Spinal cord (tissue), 9 donors: ENCODE measurements at regions not wholly inside any gene's neighbourhood (a gene's known extent, or its start where the extent isn't known, plus 50 kb on each side); places are given as distances from the start of the nearest gene placed in this dataset.

Experiments used
- DNase-seq, 6 donors: peaks; one replicate each; pipeline versions ENCODE4 v3.0.0 to v3.0.0-alpha.2; 2013 to 2015; ENCODE audit warnings: low spot score in 6 of 6, low read depth in 4 of 6
- H3K27ac ChIP-seq: one replicate; pipeline ENCODE4 v1.5.1; 2013; ENCODE audit warnings: low read depth, low read length, control low read depth
- H3K27me3 ChIP-seq: one replicate; pipeline ENCODE4 v1.6.1; 2013; ENCODE audit warnings: low read length; ENCODE audit not compliant: control insufficient read depth, insufficient read depth
- H3K36me3 ChIP-seq: one replicate; pipeline ENCODE4 v1.6.1; 2013; ENCODE audit warnings: low read length; ENCODE audit not compliant: control insufficient read depth, insufficient read depth
- H3K4me1 ChIP-seq: one replicate; pipeline ENCODE4 v1.6.1; 2013; ENCODE audit warnings: low read length; ENCODE audit not compliant: control insufficient read depth, insufficient read depth
- H3K4me3 ChIP-seq: one replicate; pipeline ENCODE4 v1.5.1; 2013; ENCODE audit warnings: low read depth, low read length, control low read depth
- H3K9me3 ChIP-seq: one replicate; pipeline ENCODE4 v1.6.1; 2013; ENCODE audit warnings: low read length; ENCODE audit not compliant: control insufficient read depth, insufficient read depth
- WGBS: methylation state at CpG from one replicate; pipeline ENCODE4 v1.1.5; 2013; ENCODE audit warnings: missing lambda C conversion rate; ENCODE audit not compliant: insufficient coverage; 5-methylcytosine and 5-hydroxymethylcytosine counted together
- donor health status: healthy.

- WGBS: 100% methylated on average over 5 of the region's 5 CpGs
- no peak for DNase-seq
- H3K4me1 ChIP-seq: peaks cover 33% of the 10 kb centered on the region
- H3K27ac ChIP-seq: no peak overlapping the region
- no peaks in the 10 kb centered on the region for H3K36me3 ChIP-seq
- H3K27me3 ChIP-seq: peaks cover 6% of the 10 kb centered on the region
- H3K9me3 ChIP-seq: peaks cover 3% of the 10 kb centered on the region
- H3K4me3 ChIP-seq: no peak overlapping the region
These were observed 96.5 kb upstream of the TLE3 start for GRCh38 chr15:70194266-70194665.

GRCh38 chr15:70193734-70194133 is 96.0 kb upstream of the TLE3 start:
- 96% methylated on average over 9 of the region's 9 CpGs for WGBS
- no peak for DNase-seq
- Histone ChIP-seq H3K36me3 (no peaks in the 10 kb centered on the region), H3K27ac (no peak overlapping the region), H3K4me1 (peaks cover 33% of the 10 kb centered on the region), H3K4me3 (no peak overlapping the region), H3K27me3 (peaks cover 2% of the 10 kb centered on the region), H3K9me3 (peaks cover 3% of the 10 kb centered on the region)

GRCh38 chr15:70192490-70192889 is 94.8 kb upstream of the TLE3 start:
- no peak overlapping the region for H3K27ac ChIP-seq
- no peak overlapping the region for H3K4me3 ChIP-seq
- DNase-seq: no peak
- peaks cover 2% of the 10 kb centered on the region for H3K27me3 ChIP-seq
- no peaks in the 10 kb centered on the region for H3K36me3 ChIP-seq
- H3K9me3 ChIP-seq: peaks cover 3% of the 10 kb centered on the region
- 88% methylated on average over 6 of the region's 9 CpGs for WGBS
- H3K4me1 ChIP-seq: peaks cover 33% of the 10 kb centered on the region

GRCh38 chr15:70192041-70192440 is 94.3 kb upstream of the TLE3 start:
- peaks cover 2% of the 10 kb centered on the region for H3K27me3 ChIP-seq
- no peak overlapping the region for H3K27ac ChIP-seq
- H3K9me3 ChIP-seq: peaks cover 3% of the 10 kb centered on the region
- no peak overlapping the region for H3K4me3 ChIP-seq
- DNase-seq: no peak
- WGBS: 95% methylated on average over 3 of the region's 3 CpGs
- no peaks in the 10 kb centered on the region for H3K36me3 ChIP-seq
- peaks cover 32% of the 10 kb centered on the region for H3K4me1 ChIP-seq

- peaks cover 29% of the 10 kb centered on the region for H3K4me1 ChIP-seq
- no peak overlapping the region for H3K4me3 ChIP-seq
- WGBS: 82% methylated on average over 5 of the region's 5 CpGs
- H3K27ac ChIP-seq: no peak overlapping the region
- no peaks in the 10 kb centered on the region for H3K36me3 ChIP-seq
- H3K9me3 ChIP-seq: peaks cover 3% of the 10 kb centered on the region
- H3K27me3 ChIP-seq: no peaks in the 10 kb centered on the region
- DNase-seq: no peak
These were observed 93.2 kb upstream of the TLE3 start for GRCh38 chr15:70190965-70191364.

- H3K27ac ChIP-seq: no peak overlapping the region
- no peaks in the 10 kb centered on the region for H3K27me3 ChIP-seq
- H3K4me3 ChIP-seq: no peak overlapping the region
- 47% methylated on average over 15 of the region's 20 CpGs for WGBS
- no peaks in the 10 kb centered on the region for H3K36me3 ChIP-seq
- DNase-seq: peak in 1 of 6 donors; percentile 38
- peaks cover 20% of the 10 kb centered on the region for H3K4me1 ChIP-seq
- H3K9me3 ChIP-seq: peaks cover 3% of the 10 kb centered on the region
These were observed 92.3 kb upstream of the TLE3 start for GRCh38 chr15:70189826-70190695.

- Histone ChIP-seq H3K4me1 (peaks cover 20% of the 10 kb centered on the region), H3K27me3 (no peaks in the 10 kb centered on the region), H3K36me3 (no peaks in the 10 kb centered on the region), H3K9me3 (peaks cover 3% of the 10 kb centered on the region), H3K27ac (no peak overlapping the region), H3K4me3 (no peak overlapping the region)
- 100% methylated on average over 1 of the region's 4 CpGs for WGBS
- DNase-seq: no peak
These were observed 90.6 kb upstream of the TLE3 start for GRCh38 chr15:70188286-70188685.

GRCh38 chr15:70187331-70187730 is 89.6 kb upstream of the TLE3 start:
- peaks cover 3% of the 10 kb centered on the region for H3K9me3 ChIP-seq
- no peaks in the 10 kb centered on the region for H3K36me3 ChIP-seq
- H3K4me1 ChIP-seq: peaks cover 20% of the 10 kb centered on the region
- H3K27me3 ChIP-seq: no peaks in the 10 kb centered on the region
- no peak overlapping the region for H3K4me3 ChIP-seq
- DNase-seq: no peak
- 77% methylated on average over 9 of the region's 9 CpGs for WGBS
- H3K27ac ChIP-seq: no peak overlapping the region

GRCh38 chr15:70186152-70186551 is 88.4 kb upstream of the TLE3 start:
- H3K36me3 ChIP-seq: no peaks in the 10 kb centered on the region
- no peak overlapping the region for H3K4me3 ChIP-seq
- H3K27me3 ChIP-seq: no peaks in the 10 kb centered on the region
- no peak for DNase-seq
- H3K27ac ChIP-seq: no peak overlapping the region
- H3K9me3 ChIP-seq: no peaks in the 10 kb centered on the region
- WGBS: 96% methylated on average over 4 of the region's 6 CpGs
- H3K4me1 ChIP-seq: peaks cover 22% of the 10 kb centered on the region

- Histone ChIP-seq H3K4me3 (no peak overlapping the region), H3K27me3 (no peaks in the 10 kb centered on the region), H3K9me3 (no peaks in the 10 kb centered on the region), H3K4me1 (peaks cover 24% of the 10 kb centered on the region), H3K36me3 (no peaks in the 10 kb centered on the region), H3K27ac (no peak overlapping the region)
- no peak for DNase-seq
- WGBS: 88% methylated on average over 1 of the region's 5 CpGs
These were observed 87.6 kb upstream of the TLE3 start for GRCh38 chr15:70185251-70185711.
